AG20443 (cell line): ENCODE measurements at regions not wholly inside any gene's neighbourhood (a gene's known extent, or its start where the extent isn't known, plus 50 kb on each side); places are given as distances from the start of the nearest gene placed in this dataset.
A peak's percentile ranks its signal among the peaks of the same experiment; 100 is the strongest.

Experiments used
- DNase-seq: peaks from one replicate; pipeline ENCODE4 v3.0.0; 2012; ENCODE audit warnings: low spot score, mixed read lengths

GRCh38 chr2:238581126-238581525, 154.4 kb downstream of the ASB1 start:
- no peak for DNase-seq

GRCh38 chr2:238582159-238582558, 155.4 kb downstream of the ASB1 start:
- peak; percentile 42 for DNase-seq

GRCh38 chr2:238584617-238585016, 157.9 kb downstream of the ASB1 start:
- DNase-seq = no peak

GRCh38 chr2:238585836-238586821, 159.4 kb downstream of the ASB1 start:
- no peak for DNase-seq

GRCh38 chr2:238586931-238587775, 160.4 kb downstream of the ASB1 start:
- no peak for DNase-seq

GRCh38 chr2:238587776-238588660, 161.3 kb downstream of the ASB1 start:
- DNase-seq = no peak

GRCh38 chr2:238589591-238590460, 163.1 kb downstream of the ASB1 start:
- no peak for DNase-seq

- no peak for DNase-seq
These were observed 165.0 kb downstream of the ASB1 start for GRCh38 chr2:238591732-238592131.

GRCh38 chr2:238593236-238593635, 166.5 kb downstream of the ASB1 start:
- DNase-seq = no peak

GRCh38 chr2:238593678-238594077, 167.0 kb downstream of the ASB1 start:
- DNase-seq = no peak

- DNase-seq = peak; percentile 3
These were observed 168.3 kb downstream of the ASB1 start for GRCh38 chr2:238594796-238595749.

- DNase-seq = peak; percentile 12
These were observed 169.2 kb downstream of the ASB1 start for GRCh38 chr2:238595750-238596570.

GRCh38 chr2:238596571-238597551, 170.1 kb downstream of the ASB1 start:
- DNase-seq = peak; percentile 92

- peak; percentile 8 for DNase-seq
These were observed 171.2 kb downstream of the ASB1 start for GRCh38 chr2:238597638-238598528.

- DNase-seq = no peak
These were observed 172.2 kb downstream of the ASB1 start for GRCh38 chr2:238598802-238599530.
